ENCODE measurements at regions not wholly inside any gene's neighbourhood (a gene's known extent, or its start where the extent isn't known, plus 50 kb on each side); places are given as distances from the start of the nearest gene placed in this dataset.

DNA sequence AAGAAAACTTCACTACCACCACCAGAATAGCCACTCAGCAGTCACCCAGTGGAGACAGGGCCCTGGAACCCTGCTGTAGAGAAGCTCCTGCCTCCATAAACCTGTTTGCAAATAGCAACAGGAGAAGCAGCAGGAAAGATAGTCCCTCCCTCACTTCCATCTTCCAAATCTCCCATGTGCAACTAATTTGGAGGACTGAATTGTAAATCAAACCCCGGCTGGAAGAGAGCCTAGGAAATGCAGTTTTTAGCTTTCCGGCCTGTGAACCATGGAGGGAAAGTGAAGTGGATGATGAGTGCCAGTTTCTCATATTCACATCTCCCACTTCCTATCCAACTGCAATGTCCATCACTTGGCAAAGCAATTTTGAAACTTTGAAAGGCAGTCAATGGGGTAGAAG is 167.2 kb upstream of the FRMD6 start:
- DNase-seq (ENCODE audit: low read depth, low spot score), result no peak
- Mint-ChIP-seq H3K4me1 (no peaks in the 10 kb centered on the region), H3K27ac (ENCODE audit: unreplicated experiment) (no peak overlapping the region), H3K4me3 (no peak overlapping the region), H3K9me3 (peaks cover 8% of the 10 kb centered on the region), H3K36me3 (ENCODE audit: low read depth) (no peaks in the 10 kb centered on the region), H3K27me3 (ENCODE audit: low read depth) (no peaks in the 10 kb centered on the region)
- TF ChIP-seq, protein P1, sequence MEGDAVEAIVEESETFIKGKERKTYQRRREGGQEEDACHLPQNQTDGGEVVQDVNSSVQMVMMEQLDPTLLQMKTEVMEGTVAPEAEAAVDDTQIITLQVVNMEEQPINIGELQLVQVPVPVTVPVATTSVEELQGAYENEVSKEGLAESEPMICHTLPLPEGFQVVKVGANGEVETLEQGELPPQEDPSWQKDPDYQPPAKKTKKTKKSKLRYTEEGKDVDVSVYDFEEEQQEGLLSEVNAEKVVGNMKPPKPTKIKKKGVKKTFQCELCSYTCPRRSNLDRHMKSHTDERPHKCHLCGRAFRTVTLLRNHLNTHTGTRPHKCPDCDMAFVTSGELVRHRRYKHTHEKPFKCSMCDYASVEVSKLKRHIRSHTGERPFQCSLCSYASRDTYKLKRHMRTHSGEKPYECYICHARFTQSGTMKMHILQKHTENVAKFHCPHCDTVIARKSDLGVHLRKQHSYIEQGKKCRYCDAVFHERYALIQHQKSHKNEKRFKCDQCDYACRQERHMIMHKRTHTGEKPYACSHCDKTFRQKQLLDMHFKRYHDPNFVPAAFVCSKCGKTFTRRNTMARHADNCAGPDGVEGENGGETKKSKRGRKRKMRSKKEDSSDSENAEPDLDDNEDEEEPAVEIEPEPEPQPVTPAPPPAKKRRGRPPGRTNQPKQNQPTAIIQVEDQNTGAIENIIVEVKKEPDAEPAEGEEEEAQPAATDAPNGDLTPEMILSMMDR (conservative IDR thresholded peaks at IDR 0.05), result no peak

DNA sequence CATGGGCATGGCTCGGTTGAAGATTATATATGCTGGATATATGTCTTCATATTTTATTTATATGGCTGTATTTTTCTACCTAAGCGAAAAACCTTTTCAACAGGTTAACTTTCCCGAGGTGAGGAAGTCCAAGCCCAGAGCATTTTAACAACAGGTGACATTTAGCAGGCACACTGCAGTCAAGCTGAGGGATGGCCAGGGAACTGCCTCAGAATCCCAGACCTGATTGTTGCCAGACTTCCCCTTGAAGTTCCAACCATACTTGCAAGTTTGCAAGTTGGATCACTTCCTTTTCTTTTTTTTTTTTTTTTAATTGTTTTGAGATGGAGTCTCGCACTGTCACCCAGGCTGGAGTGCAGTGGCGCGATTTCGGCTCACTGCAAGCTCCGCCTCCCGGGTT is 166.0 kb upstream of the FRMD6 start:
- Mint-ChIP-seq H3K36me3 (ENCODE audit: low read depth) (no peaks in the 10 kb centered on the region), H3K27ac (ENCODE audit: unreplicated experiment) (no peak overlapping the region), H3K4me1 (no peaks in the 10 kb centered on the region), H3K9me3 (peaks cover 8% of the 10 kb centered on the region), H3K4me3 (no peak overlapping the region), H3K27me3 (ENCODE audit: low read depth) (no peaks in the 10 kb centered on the region)
- no peak for DNase-seq (ENCODE audit: low read depth, low spot score)
- TF ChIP-seq, protein P1 (conservative IDR thresholded peaks at IDR 0.05), result no peak

DNA sequence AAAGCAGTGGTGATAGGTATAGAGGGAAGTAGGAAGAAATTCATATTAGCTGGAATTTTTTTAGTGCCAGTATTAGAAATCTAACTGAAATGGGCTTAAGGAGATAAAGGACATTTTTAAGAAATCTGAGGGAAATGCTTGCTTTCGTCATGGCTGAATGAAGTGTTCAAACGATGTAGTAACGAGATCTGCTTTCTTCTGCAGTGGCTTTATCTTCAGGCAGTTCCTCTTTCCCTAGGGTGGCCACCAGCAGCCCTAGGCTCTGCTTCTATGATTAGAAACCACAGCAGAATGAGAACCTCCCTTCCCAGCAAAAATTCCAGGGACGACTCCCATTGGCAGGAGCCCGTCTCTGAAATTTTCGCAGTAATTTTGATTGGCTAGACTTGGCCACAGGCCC is 163.9 kb upstream of the FRMD6 start:
- no peak overlapping the region for H3K4me3 Mint-ChIP-seq
- H3K36me3 Mint-ChIP-seq (ENCODE audit: low read depth), result no peaks in the 10 kb centered on the region
- H3K27ac Mint-ChIP-seq (ENCODE audit: unreplicated experiment), result no peak overlapping the region
- peaks cover 9% of the 10 kb centered on the region for H3K4me1 Mint-ChIP-seq
- no peak for DNase-seq (ENCODE audit: low read depth, low spot score)
- H3K9me3 Mint-ChIP-seq, result peaks cover 8% of the 10 kb centered on the region
- H3K27me3 Mint-ChIP-seq (ENCODE audit: low read depth), result no peaks in the 10 kb centered on the region
- TF ChIP-seq, protein P1 (conservative IDR thresholded peaks at IDR 0.05), result no peak

DNA sequence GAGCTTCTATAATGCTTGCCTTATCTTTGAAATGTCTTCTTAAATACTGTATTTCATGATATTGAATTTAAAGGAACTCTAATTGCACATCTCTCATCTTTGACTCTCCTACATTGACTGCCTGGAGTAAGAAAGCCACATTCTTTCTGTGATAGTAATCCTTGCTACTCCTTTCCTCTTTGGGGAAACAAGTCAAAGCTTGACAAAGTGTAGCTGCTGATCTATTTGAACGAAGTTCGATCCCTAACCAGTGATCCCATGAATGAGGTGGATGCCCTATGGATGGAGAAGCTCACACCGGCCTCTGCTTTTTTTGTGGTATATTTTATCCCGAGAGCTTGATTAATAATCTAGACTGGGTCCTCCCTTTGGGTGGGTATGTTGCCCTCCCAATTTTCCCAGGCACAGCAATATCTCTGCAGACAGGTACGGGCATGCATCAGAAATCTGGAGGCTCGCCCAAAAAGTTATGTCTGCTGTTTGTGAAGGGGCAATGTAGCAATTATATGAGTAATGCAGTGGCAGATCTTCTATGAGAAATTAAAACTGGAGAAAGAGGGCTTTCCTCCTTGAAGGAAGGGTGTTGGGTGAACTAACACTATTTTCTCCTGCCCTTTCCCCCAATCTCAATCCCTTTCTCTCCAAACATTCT is 163.0 kb upstream of the FRMD6 start:
- TF ChIP-seq, protein P1 (conservative IDR thresholded peaks at IDR 0.05), result no peak
- no peak overlapping the region for H3K27ac Mint-ChIP-seq (ENCODE audit: unreplicated experiment)
- H3K9me3 Mint-ChIP-seq, result peaks cover 6% of the 10 kb centered on the region
- H3K27me3 Mint-ChIP-seq (ENCODE audit: low read depth), result no peaks in the 10 kb centered on the region
- DNase-seq (ENCODE audit: low read depth, low spot score), result no peak
- H3K4me1 Mint-ChIP-seq, result peaks cover 9% of the 10 kb centered on the region
- no peak overlapping the region for H3K4me3 Mint-ChIP-seq
- no peaks in the 10 kb centered on the region for H3K36me3 Mint-ChIP-seq (ENCODE audit: low read depth)

DNA sequence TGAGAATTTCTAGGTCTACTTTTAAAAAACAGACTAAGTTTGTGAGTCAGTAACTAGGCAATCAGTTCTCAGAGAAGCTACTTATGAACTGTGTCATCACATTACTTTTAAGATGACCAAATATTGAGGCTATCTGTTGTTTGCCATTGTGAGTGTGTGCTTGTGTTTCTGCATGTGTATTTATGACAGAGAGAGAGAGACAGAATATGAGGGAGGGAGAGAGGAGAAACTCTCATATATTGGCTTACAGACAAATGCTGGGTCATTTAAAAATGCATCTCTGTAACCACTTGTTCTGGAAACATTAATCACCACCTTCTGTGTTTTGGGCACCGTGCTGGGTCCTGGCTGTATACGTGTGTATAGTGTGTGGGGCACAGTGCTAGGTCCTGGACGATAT is 161.5 kb upstream of the FRMD6 start:
- Mint-ChIP-seq H3K27ac (ENCODE audit: unreplicated experiment) (no peak overlapping the region), H3K4me3 (no peak overlapping the region), H3K9me3 (peaks cover 8% of the 10 kb centered on the region), H3K4me1 (peaks cover 9% of the 10 kb centered on the region), H3K27me3 (ENCODE audit: low read depth) (no peaks in the 10 kb centered on the region), H3K36me3 (ENCODE audit: low read depth) (peaks cover 4% of the 10 kb centered on the region)
- no peak for DNase-seq (ENCODE audit: low read depth, low spot score)
- TF ChIP-seq, protein P1 (conservative IDR thresholded peaks at IDR 0.05), result no peak

Data from neural crest cell (in vitro differentiated cells).